Gastroesophageal sphincter (tissue), 3 donors: ENCODE measurements at regions not wholly inside any gene's neighbourhood (a gene's known extent, or its start where the extent isn't known, plus 50 kb on each side); places are given as distances from the start of the nearest gene placed in this dataset.

Experiments
- EP300 ChIP-seq: sonication (generic); formaldehyde crosslinking; IDR thresholded peaks from one replicate; pipeline ENCODE4 v1.6.1; 2017; ENCODE audit warnings: antibody characterized with exemption, mild to moderate bottlenecking
- TF ChIP-seq, protein P1 (sequence below), 4 experiments: fragments of 200-600 bp in 2 of 4; fragments of 450-650 bp in 2 of 4; sonication (generic) in 1 of 4; IDR thresholded peaks; one replicate each; pipeline ENCODE4 v1.5.1; 2017 to 2019; ENCODE audit warnings: antibody characterized with exemption in 4 of 4, mild to moderate bottlenecking in 2 of 4, moderate library complexity in 2 of 4

DNA sequence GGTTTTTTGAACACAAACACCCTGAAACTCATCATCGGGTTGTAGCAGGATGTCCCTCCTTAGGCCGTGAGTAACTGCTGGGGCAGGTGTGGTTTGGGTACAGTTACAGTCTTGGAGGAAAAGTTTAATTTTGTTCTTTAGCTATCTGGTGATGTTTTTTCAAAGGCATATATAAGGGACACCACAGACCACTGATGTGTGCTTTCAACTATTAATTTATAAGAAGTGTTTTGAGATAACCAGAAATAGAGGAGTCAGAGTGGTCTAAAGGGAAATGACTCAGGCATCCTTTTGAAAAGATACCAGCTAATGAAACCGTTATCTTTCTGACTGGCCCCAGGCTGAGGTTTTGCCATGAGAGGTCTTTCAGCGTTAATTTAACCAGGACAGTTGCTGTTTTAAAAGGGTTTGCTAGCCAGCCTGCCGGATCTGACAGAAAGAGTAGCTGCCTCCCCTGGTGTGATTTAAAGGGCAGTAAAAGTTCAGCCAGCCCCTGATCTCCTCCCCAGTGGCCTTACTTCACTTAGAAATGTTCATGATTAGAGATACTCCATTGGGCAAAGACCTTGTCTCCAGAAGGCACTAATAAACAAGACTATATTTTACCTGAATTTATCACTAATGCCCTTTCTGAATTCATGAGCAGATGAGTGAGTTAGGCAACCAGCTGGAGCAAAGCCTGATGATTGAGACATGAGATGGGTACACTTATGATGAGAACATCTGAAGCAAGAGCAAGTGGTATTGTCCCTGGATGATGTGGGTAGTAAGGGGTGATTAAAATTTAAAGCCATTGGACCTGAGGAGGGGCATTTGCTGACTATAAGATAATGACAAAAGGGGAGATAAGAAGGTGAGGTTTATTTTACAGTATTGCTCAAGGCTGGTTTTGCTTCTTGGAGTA is 482.5 kb upstream of the TBL1XR1 start:
- TF ChIP-seq, protein P1, sequence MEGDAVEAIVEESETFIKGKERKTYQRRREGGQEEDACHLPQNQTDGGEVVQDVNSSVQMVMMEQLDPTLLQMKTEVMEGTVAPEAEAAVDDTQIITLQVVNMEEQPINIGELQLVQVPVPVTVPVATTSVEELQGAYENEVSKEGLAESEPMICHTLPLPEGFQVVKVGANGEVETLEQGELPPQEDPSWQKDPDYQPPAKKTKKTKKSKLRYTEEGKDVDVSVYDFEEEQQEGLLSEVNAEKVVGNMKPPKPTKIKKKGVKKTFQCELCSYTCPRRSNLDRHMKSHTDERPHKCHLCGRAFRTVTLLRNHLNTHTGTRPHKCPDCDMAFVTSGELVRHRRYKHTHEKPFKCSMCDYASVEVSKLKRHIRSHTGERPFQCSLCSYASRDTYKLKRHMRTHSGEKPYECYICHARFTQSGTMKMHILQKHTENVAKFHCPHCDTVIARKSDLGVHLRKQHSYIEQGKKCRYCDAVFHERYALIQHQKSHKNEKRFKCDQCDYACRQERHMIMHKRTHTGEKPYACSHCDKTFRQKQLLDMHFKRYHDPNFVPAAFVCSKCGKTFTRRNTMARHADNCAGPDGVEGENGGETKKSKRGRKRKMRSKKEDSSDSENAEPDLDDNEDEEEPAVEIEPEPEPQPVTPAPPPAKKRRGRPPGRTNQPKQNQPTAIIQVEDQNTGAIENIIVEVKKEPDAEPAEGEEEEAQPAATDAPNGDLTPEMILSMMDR (IDR thresholded peaks at IDR 0.05), result no peak
- TF ChIP-seq EP300, result no peak
